Stomach smooth muscle (tissue), 2 donors: ENCODE measurements at regions not wholly inside any gene's neighbourhood (a gene's known extent, or its start where the extent isn't known, plus 50 kb on each side); places are given as distances from the start of the nearest gene placed in this dataset.

Experiments used
- H3K27ac ChIP-seq: one replicate; pipeline ENCODE4 v1.7.0; 2013; ENCODE audit warnings: mild to moderate bottlenecking, low read length, inconsistent platforms
- H3K27me3 ChIP-seq, 2 donors: one replicate each; pipeline ENCODE4 v1.7.0; 2013; ENCODE audit warnings: low read length in 2 of 2; ENCODE audit not compliant: insufficient read depth in 2 of 2, control insufficient read depth in 1 of 2
- H3K36me3 ChIP-seq, 2 donors: one replicate each; pipeline ENCODE4 v1.7.0; 2013; ENCODE audit warnings: low read length in 2 of 2; ENCODE audit not compliant: control insufficient read depth in 2 of 2, insufficient read depth in 2 of 2
- H3K4me1 ChIP-seq: one replicate; pipeline ENCODE4 v1.7.0; 2013; ENCODE audit warnings: low read length; ENCODE audit not compliant: control insufficient read depth, insufficient read depth
- H3K4me3 ChIP-seq, 2 donors: one replicate each; pipeline ENCODE4 v1.7.0; 2013; ENCODE audit warnings: low read length in 2 of 2
- H3K9ac ChIP-seq, 2 donors: one replicate each; pipeline ENCODE4 v1.7.0; 2013; ENCODE audit warnings: low read length in 2 of 2, mild to moderate bottlenecking in 1 of 2
- H3K9me3 ChIP-seq, 2 donors: one replicate each; pipeline ENCODE4 v1.7.0; 2013; ENCODE audit warnings: low read length in 2 of 2; ENCODE audit not compliant: control insufficient read depth in 2 of 2
- donor health status: healthy.
- donor health status: Pancreatic carcinoma.

DNA sequence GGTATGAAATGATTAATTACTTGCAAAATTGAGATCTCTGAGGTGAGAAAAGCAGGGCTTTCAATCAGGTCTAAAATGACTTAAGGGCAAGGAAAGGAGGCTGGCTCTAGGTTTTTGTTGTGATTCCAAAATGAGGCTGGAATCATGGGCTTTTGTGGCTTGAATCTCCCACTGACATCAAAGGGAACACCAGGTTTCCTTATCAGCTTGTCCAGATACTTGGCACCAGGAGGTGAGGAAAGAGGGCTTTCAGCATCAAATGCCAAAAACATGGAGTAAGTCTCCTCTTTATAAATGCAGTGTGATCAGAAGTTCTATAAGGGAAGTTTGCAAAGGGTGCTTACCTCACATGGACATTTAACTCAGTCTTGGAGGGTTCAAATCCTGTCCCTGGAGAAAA, 402.3 kb downstream of the NDFIP2 start:
- H3K4me1 ChIP-seq: no peaks in the 10 kb centered on the region
- no peaks in the 10 kb centered on the region for H3K27me3 ChIP-seq
- no peak overlapping the region for H3K27ac ChIP-seq
- no peaks in the 10 kb centered on the region for H3K9me3 ChIP-seq
- no peaks in the 10 kb centered on the region for H3K36me3 ChIP-seq
- no peak overlapping the region for H3K9ac ChIP-seq
- H3K4me3 ChIP-seq: no peak overlapping the region

DNA sequence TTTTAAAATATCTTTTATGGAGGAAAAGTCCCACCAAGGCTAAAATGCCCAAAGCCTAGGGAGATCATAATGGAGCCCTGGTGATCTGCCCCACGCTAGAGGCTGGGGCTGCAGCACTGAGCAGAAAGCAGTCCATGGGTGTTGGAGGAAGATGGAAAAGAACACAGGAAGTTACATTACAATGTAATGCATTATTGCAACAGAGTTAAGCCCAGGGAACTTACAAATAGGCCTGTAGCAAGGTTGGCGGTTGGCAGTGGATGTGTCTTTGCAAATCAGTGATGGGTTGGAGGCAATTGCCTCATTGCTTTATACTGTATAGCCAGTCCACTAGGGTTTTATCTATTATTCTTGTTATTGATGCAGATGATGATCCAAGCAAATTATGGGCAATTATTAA, 399.9 kb downstream of the NDFIP2 start:
- H3K9ac ChIP-seq: no peak overlapping the region
- no peak overlapping the region for H3K4me3 ChIP-seq
- no peak overlapping the region for H3K27ac ChIP-seq
- H3K9me3 ChIP-seq: peaks cover 0 to 3% of the 10 kb centered on the region in 2 donors
- H3K4me1 ChIP-seq: no peaks in the 10 kb centered on the region
- no peaks in the 10 kb centered on the region for H3K36me3 ChIP-seq
- H3K27me3 ChIP-seq: no peaks in the 10 kb centered on the region

- H3K27me3 ChIP-seq: no peaks in the 10 kb centered on the region
- H3K9me3 ChIP-seq: peaks cover 0 to 3% of the 10 kb centered on the region in 2 donors
- no peak overlapping the region for H3K27ac ChIP-seq
These were observed 393.7 kb downstream of the NDFIP2 start for GRCh38 chr13:79874396-79875360.

GRCh38 chr13:79871594-79871993, 390.6 kb downstream of the NDFIP2 start:
- Histone ChIP-seq H3K27me3 (no peaks in the 10 kb centered on the region), H3K9ac (no peak overlapping the region), H3K36me3 (no peaks in the 10 kb centered on the region), H3K9me3 (peaks cover 0 to under 1% of the 10 kb centered on the region in 2 donors), H3K4me1 (no peaks in the 10 kb centered on the region), H3K4me3 (no peak overlapping the region), H3K27ac (no peak overlapping the region)

More at GRCh38 chr13:79874396-79875360, 393.7 kb downstream of the NDFIP2 start:
- Histone ChIP-seq H3K36me3 (no peaks in the 10 kb centered on the region), H3K4me3 (no peak overlapping the region), H3K9ac (no peak overlapping the region), H3K4me1 (no peaks in the 10 kb centered on the region)

GRCh38 chr13:79870766-79871165, 389.8 kb downstream of the NDFIP2 start:
- Histone ChIP-seq H3K27ac (no peak overlapping the region), H3K4me1 (no peaks in the 10 kb centered on the region), H3K36me3 (no peaks in the 10 kb centered on the region), H3K27me3 (no peaks in the 10 kb centered on the region), H3K9me3 (no peaks in the 10 kb centered on the region), H3K4me3 (no peak overlapping the region), H3K9ac (no peak overlapping the region)

GRCh38 chr13:79870123-79870522, 389.2 kb downstream of the NDFIP2 start:
- H3K27ac ChIP-seq: no peak overlapping the region
- no peaks in the 10 kb centered on the region for H3K27me3 ChIP-seq
- H3K36me3 ChIP-seq: no peaks in the 10 kb centered on the region

GRCh38 chr13:79869326-79869725, 388.4 kb downstream of the NDFIP2 start:
- Histone ChIP-seq H3K9me3 (no peaks in the 10 kb centered on the region), H3K36me3 (no peaks in the 10 kb centered on the region), H3K4me1 (no peaks in the 10 kb centered on the region), H3K27me3 (no peaks in the 10 kb centered on the region), H3K9ac (no peak overlapping the region), H3K4me3 (no peak overlapping the region), H3K27ac (no peak overlapping the region)

More at GRCh38 chr13:79870123-79870522, 389.2 kb downstream of the NDFIP2 start:
- no peak overlapping the region for H3K4me3 ChIP-seq
- H3K4me1 ChIP-seq: no peaks in the 10 kb centered on the region
- no peak overlapping the region for H3K9ac ChIP-seq
- no peaks in the 10 kb centered on the region for H3K9me3 ChIP-seq

- H3K36me3 ChIP-seq: no peaks in the 10 kb centered on the region
- no peaks in the 10 kb centered on the region for H3K9me3 ChIP-seq
- H3K9ac ChIP-seq: no peak overlapping the region
- H3K27ac ChIP-seq: no peak overlapping the region
- H3K27me3 ChIP-seq: no peaks in the 10 kb centered on the region
- H3K4me1 ChIP-seq: no peaks in the 10 kb centered on the region
- no peak overlapping the region for H3K4me3 ChIP-seq
These were observed 386.3 kb downstream of the NDFIP2 start for GRCh38 chr13:79867254-79867653.

DNA sequence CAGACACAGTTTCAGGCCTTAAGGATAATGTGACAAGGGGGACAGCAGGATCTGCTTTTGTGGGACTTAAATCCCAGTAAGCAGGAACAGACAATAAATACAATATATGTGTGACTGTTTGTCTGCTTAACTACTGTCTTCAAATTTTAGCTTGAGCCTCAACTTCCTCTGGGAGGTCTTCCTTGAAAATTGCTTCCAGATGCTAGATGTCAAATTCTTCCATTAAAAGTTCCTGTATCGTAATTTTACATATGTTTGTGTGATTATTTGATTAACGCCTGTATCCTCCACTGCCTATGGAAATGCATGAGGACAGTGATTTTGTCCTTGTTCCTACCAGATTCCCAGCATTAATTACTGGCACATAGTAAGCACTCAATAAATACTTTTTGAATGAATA, 385.5 kb downstream of the NDFIP2 start:
- Histone ChIP-seq H3K36me3 (no peaks in the 10 kb centered on the region), H3K27ac (no peak overlapping the region), H3K9me3 (no peaks in the 10 kb centered on the region), H3K4me1 (no peaks in the 10 kb centered on the region), H3K27me3 (no peaks in the 10 kb centered on the region), H3K9ac (no peak overlapping the region), H3K4me3 (no peak overlapping the region)

- no peaks in the 10 kb centered on the region for H3K9me3 ChIP-seq
- no peak overlapping the region for H3K4me3 ChIP-seq
- no peaks in the 10 kb centered on the region for H3K27me3 ChIP-seq
- no peak overlapping the region for H3K27ac ChIP-seq
- no peaks in the 10 kb centered on the region for H3K36me3 ChIP-seq
- H3K4me1 ChIP-seq: no peaks in the 10 kb centered on the region
- H3K9ac ChIP-seq: no peak overlapping the region
These were observed 381.6 kb downstream of the NDFIP2 start for GRCh38 chr13:79862515-79862914.

- Histone ChIP-seq H3K36me3 (no peaks in the 10 kb centered on the region), H3K27me3 (no peaks in the 10 kb centered on the region), H3K4me1 (no peaks in the 10 kb centered on the region), H3K27ac (no peak overlapping the region), H3K4me3 (no peak overlapping the region), H3K9me3 (no peaks in the 10 kb centered on the region), H3K9ac (no peak overlapping the region)
These were observed 380.8 kb downstream of the NDFIP2 start for GRCh38 chr13:79861731-79862130.
